ENCODE measurements at regions not wholly inside any gene's neighbourhood (a gene's known extent, or its start where the extent isn't known, plus 50 kb on each side); places are given as distances from the start of the nearest gene placed in this dataset.
"Not testable (repeated sequence)": the region's sequence is repeated elsewhere in the genome, so short reads cannot be mapped to it uniquely, and the experiment has no call there.

- not testable (repeated sequence) for TF ChIP-seq EZH2phosphoT487 (IDR thresholded peaks at IDR 0.05; ENCODE audit: insufficient read depth, low read depth); EZH2 (IDR thresholded peaks at IDR 0.05; ENCODE audit: insufficient read depth, poor library complexity, severe bottlenecking)
Measured at GRCh38 chr13:50473050-50473449, 370.4 kb downstream of the DLEU7 start.

Data from GM23248 (cell line).